Suppressor macrophage treated with lipopolysaccharide for 4 hours (primary cell): ENCODE measurements at regions not wholly inside any gene's neighbourhood (a gene's known extent, or its start where the extent isn't known, plus 50 kb on each side); places are given as distances from the start of the nearest gene placed in this dataset.

Source experiments
- DNase-seq: peaks from one replicate; pipeline ENCODE4 v3.0.0-alpha.2; 2020

DNA sequence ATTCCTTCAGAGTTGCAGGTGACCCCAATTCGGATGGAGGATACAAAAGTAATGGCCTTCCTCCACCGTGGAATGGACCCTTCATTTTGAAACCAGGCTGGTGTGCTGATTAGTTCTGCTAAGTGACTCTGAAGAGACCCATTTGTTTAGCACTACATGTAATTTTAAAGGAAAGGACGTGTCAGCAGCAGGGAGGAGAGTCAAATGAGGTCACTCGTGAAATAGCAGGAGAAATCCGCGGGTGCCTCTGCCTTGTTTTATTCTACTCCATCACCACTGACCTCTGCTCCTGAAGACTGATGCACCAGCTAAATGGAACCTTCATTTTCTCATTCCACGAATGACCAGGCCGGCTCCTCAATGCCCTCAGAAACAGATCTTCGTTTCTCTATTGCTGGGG, 589.2 kb downstream of the CDH11 start:
- no peak for DNase-seq

DNA sequence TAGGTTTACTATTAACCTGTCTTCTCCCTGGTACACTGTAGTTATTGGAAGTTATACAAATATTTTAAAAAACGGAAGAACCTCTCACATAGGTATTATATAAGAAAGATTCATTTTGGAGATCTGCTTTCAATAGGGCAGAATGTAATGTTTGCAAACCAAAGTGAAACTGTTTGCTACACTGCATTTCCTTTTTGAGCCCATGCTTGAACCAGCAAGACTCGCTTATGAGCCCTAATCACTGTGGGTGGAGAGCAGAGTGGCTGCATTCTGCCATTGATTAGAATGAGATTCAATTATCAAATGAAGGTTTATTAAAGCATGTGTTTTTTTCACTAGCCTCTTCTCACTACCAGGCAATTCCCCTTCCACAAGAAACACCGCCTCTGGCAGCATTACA, 589.7 kb downstream of the CDH11 start:
- no peak for DNase-seq

GRCh38 chr16:64531401-64531800, 590.5 kb downstream of the CDH11 start:
- no peak for DNase-seq

GRCh38 chr16:64522548-64522947, 599.3 kb downstream of the CDH11 start:
- DNase-seq = no peak

- DNase-seq = no peak
Measured at GRCh38 chr16:64513871-64514270, 608.0 kb downstream of the CDH11 start.

DNA sequence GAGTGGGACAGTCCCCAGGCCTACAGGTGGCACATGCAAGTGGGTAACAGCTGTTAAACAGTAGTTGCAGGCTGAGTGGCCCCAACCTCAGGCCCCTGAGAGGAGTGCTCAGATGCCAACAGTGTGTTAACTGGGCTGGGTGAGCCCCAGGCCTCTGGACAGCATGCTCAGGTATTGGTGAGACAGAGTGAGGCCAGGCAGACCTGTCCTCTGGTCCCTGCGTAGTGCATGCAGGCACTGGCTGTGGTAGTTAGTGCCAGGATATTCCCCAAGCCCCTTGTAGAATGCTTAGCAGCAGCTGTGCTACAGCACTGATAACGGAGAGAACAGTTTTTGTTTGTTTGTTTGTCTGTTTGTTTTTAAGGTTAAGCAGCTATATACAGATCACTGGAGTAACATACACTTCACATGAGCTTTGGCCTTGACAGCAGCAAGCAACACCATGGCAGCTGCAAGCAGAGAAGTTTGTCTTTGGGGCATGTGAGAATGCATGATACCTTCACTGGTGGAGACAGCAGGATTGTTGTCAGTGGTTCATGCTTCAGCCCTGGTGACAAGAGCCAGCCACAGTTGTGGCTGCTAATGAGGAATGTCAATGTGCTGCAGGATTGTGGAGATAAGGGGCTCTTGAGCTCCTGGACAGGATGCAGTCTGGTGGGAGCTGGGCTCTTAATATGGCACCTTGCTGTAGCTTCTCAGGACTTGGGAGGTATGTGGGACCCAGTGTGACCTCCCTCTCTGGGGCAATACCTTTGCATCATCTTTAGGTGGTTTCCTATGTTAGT, 614.4 kb downstream of the CDH11 start:
- no peak for DNase-seq

GRCh38 chr16:64499211-64499610, 622.7 kb downstream of the CDH11 start:
- DNase-seq = no peak

- no peak for DNase-seq
Measured at GRCh38 chr16:64498363-64498762, 623.5 kb downstream of the CDH11 start.

DNA sequence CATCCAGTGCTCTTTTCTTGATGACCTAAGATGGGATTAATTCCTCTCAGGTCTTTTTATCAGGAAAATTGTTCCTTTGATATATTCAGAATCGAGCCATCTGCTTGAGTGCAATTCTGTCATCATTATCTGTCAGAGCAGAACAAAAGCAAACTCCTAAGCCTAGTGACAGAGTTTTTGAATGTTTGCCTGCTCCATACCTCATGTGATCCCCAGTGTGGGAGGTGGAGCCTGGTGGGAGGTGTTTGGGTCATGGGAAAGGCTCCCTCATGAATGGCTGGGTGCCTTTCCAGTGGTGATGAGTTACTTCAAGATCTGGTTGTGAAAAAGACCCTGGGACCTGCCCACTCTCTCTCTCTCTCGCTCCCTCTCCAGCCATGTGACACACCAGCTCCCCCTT, 628.2 kb downstream of the CDH11 start:
- DNase-seq = no peak

- DNase-seq = no peak
Measured at GRCh38 chr16:64489449-64489848, 632.4 kb downstream of the CDH11 start.

GRCh38 chr16:64486561-64486960, 635.3 kb downstream of the CDH11 start:
- no peak for DNase-seq

GRCh38 chr16:64481497-64481896, 640.4 kb downstream of the CDH11 start:
- DNase-seq = no peak

GRCh38 chr16:64478252-64478906, 643.5 kb downstream of the CDH11 start:
- no peak for DNase-seq

DNA sequence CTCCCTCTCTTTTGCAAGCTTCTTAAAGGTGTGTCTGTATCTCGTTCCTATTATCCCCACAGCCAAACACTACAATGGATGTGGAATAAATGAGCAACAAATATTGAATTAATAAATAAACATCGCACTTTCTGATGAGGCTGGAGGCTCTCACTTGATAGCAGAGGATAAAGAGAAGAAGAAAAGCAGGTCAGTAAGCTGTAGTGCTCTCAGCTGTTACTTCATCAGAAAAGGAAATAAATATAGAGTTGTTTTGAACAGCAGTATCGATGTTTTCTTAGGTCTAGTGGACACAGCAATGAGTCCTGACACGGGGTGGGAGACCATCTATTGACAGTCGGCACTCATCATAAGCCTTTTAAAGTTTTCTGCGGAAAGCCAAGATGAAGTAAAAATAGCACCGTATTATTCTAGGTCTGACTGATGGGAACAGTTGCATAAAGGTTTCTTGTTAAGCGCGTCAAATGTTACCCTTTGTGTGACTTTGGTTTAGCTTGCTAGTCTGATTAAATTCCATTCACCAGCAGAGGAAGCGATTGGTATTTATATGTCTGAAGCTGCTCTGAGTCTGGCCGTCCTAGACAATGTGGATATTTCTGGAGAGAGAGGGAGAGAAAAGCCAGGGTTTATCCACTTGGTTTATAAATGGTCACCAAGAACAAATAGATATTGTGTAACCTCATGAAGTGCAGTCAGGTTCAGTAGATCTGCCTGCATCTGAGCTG, 646.1 kb downstream of the CDH11 start:
- DNase-seq = no peak

DNA sequence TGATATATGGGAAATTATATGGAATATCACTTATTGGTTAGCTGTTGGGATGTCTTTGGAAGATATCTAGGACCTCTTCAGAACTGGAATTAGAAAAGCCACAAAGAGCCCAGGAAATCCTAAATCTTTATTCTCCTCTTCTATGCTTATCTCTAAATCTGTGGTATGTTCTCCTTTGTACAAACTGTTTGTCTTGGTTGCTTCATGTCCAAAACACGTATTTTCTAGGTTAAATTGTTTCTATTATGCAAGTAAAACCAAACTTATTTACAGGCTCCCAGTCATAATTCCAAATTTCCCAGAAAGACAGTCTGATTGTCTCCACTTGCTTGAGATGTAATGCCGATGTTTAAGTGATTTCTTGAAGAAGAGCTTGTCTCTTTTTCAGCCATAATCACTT, 650.9 kb downstream of the CDH11 start:
- no peak for DNase-seq

GRCh38 chr16:64469906-64470702, 651.8 kb downstream of the CDH11 start:
- DNase-seq = no peak

GRCh38 chr16:64469351-64469750, 652.5 kb downstream of the CDH11 start:
- DNase-seq = no peak

- no peak for DNase-seq
Measured at GRCh38 chr16:64468515-64469090, 653.3 kb downstream of the CDH11 start.

DNA sequence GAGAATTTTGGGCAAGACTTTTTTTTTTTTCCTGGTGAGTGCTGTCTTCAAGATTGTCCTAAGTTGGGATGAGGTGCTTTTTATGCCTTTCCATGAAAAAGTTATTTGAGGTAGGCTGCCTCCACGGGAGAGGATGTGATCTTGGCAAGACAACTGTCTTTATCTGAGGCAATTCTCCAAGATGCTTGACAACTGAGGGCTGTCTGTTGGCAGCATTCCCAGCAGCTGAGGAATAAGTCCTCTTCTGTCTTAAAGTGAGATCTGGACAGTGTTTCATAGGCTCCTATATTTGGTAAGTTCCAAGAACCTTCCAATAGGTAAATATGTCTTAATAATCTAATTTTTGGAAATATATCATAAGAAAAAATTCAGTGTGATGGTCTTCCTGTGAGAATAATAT, 662.0 kb downstream of the CDH11 start:
- DNase-seq = no peak

DNA sequence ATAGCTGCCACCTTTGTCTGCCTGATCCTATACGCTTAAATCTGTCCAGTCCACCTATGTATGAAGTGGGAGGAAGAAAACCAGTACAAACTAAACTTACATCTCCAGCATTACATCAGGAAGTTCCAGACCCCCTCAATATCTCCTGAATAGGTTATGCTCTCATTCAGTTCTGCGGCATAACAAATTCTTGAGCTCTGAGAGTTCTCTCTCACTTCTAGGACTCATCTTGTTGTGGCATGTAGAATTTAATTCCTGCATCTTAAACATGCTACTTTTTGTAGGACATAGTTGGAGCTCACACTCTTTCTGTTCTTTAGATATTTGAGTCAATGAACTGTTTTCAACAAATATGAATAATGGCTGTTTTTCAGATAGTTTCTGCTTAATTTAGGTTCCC, 662.5 kb downstream of the CDH11 start:
- no peak for DNase-seq

GRCh38 chr16:64455275-64455674, 666.6 kb downstream of the CDH11 start:
- no peak for DNase-seq

- DNase-seq = no peak
Measured at GRCh38 chr16:64453646-64454045, 668.2 kb downstream of the CDH11 start.

- DNase-seq = no peak
Measured at GRCh38 chr16:64452446-64452845, 669.4 kb downstream of the CDH11 start.
